Globus pallidus (tissue), 1 donor: ENCODE measurements at regions not wholly inside any gene's neighbourhood (a gene's known extent, or its start where the extent isn't known, plus 50 kb on each side); places are given as distances from the start of the nearest gene placed in this dataset.
"Not testable (repeated sequence)": the region's sequence is repeated elsewhere in the genome, so short reads cannot be mapped to it uniquely, and the experiment has no call there.

Source experiments
- DNase-seq: peaks from one replicate; pipeline ENCODE4 v3.0.0-alpha.2; 2015; ENCODE audit warnings: low spot score

DNA sequence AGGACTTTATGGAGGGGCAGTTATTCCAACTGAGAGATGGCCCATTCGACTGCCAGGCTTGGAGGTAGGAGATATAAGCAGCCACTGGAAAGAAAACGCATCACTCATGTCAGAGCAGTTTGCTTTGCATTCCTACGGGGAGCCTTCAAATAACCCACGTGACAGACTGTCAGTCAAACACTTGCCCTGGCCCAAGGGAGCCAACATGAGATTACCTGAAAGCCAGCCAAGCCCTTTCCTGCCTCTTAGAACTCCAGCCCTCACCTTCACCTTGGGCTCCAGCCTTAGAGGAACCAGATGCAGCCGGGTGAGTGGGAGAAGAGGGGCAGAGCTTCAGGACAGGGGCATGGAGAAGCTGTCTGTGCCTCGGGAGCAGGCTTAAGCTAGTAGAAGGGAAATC is 95.3 kb upstream of the CXCL13 start:
- DNase-seq, result no peak

- DNase-seq, result no peak
Observed at GRCh38 chr4:77525538-77525937, 80.1 kb upstream of the CXCL13 start.

DNA sequence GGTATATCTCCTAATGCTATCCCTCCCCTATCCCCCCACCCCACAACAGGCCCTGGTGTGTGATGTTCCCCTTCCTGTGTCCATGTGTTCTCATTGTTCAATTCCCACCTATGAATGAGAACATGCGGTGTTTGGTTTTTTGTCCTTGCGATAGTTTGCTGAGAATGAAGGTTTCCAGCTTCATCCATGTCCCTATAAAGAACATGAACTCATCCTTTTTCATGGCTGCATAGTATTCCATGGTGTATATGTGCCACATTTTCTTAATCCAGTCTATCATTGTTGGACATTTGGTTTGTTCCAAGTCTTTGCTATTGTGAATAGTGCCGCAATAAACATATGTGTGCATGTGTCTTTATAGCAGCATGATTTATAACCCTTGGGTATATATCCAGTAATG is 77.7 kb upstream of the CXCL13 start:
- DNase-seq, result not testable (repeated sequence)

- no peak for DNase-seq
Observed at GRCh38 chr4:77538144-77538543, 67.5 kb upstream of the CXCL13 start.

DNA sequence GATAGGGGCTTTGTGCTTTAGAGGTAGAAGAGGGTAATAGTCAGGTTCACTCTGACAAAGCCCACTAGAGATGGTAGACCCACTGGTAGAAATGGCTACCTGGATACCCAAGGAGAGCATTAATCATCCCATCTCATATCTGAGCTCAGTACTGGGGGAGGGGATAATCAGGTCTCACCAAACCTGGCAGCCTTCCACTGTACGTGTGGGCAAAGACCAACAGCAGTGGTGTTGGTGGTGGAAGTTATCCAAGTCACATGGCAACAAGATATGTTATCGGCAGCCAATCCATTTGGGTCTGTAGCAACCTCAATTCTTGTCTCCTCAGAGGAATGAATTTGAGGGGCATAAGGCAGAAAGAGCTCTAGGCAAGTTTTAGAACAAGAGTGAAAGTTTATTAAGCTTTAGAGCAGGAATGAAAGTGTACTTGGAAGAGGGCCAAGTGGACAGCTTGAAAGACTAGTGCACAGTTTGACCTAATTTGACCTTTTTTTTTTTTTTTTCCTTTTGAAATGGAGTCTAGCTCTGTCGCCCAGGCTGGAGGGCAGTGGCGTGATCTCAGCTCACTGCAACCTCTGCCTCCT is 67.0 kb upstream of the CXCL13 start:
- DNase-seq, result no peak
